Left lobe of liver (tissue), 2 donors: ENCODE measurements at regions not wholly inside any gene's neighbourhood (a gene's known extent, or its start where the extent isn't known, plus 50 kb on each side); places are given as distances from the start of the nearest gene placed in this dataset.

ENCODE experiments used
- ATAC-seq: fragments of 200-7000 bp; cut with Tn5 transposase; one replicate; pipeline ENCODE4 v1.9.1; 2020; ENCODE audit warnings: mild to moderate bottlenecking, moderate library complexity
- DNase-seq: peaks from one replicate; pipeline ENCODE4 v3.0.0-alpha.2; 2020; ENCODE audit warnings: low spot score
- donor health status: DM: no; HTN: no; CAD: no; lungs with moderate emphysema.
- donor health status: DM: no; HTN: yes; CAD: no.

DNA sequence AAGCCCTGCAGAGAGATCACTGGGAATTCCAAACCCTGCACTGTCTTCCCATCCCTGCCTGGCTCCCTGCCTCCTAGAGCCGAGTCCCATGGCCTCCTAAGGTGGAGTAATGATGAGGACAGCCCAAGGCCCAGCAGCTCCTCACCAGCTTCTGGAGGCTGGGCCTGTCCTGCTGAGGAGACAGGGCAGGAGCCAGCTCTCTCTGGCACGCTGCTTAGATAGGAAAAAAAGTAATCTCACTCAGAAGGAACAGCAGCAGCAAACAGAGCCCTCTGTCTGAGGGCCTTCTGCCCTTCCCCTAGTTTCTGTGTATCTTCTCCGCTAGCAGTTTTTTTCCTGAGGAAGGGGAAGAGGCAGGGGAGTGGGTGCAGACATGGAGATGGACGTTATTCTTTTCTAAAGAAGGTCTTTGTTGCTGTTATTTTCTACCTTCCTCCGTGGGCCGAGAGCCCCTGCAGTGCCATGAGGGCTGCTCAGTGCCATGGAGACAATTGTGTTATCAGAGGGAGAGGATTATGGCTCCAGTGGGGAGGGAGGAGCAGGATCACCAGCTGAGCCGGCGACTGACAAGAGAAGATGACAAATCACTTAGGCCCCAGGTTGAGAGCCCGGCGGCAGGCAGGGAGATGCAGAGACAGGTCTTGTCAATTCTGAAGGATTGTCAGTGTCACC is 315.3 kb downstream of the BUD13 start:
- DNase-seq (no peak), ATAC-seq (no peak)

DNA sequence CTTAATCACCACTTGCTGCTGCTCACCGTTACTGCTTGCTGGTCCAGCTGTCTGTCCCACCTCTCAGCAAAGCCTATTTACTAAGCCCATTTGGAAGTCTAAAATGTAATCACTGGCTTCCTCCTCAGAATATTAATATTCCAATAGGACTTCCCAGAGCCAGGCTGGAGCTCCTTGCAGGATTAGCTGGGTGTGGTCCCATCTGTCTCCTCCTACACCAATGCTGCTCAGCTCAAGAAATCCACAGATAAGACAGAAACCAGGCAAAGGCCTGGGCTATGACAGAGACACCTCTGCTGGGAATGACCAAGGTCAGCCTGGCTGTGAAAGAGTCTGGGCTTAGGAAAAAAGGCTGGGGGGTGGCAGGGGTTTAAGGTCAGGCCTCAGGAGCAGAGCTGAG is 317.8 kb downstream of the BUD13 start:
- ATAC-seq (no peak), DNase-seq (no peak)

DNA sequence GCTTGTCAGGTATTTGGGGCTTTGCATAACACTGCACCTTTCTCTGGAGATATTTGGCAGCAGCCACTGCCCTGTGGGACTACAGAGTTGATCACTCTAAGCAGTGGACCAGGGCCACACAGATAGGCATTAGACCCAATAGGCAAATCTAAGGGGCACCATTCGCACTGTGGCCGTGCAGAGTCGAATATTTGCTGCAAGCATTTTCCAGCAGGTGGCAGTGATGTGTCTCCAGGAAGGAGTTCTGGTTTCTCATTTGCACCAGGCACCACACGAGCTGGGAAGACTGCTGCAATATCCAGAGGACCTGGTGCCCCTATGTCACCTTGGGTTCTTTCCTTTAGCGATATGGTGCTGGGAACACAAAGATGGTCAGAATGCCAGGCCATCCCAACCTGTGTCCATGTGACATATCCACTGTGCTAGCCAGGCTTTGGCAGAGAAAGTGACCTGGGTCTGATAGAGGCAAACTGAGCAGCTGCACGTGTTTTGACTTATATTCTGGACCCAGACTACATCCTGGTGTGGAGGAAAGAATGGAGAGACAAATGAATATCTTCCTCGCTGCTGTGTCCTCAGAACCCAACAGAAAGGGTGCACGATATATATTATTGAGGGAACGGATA is 318.7 kb downstream of the BUD13 start:
- ATAC-seq (peak; percentile 94), DNase-seq (peak; percentile 55)

DNA sequence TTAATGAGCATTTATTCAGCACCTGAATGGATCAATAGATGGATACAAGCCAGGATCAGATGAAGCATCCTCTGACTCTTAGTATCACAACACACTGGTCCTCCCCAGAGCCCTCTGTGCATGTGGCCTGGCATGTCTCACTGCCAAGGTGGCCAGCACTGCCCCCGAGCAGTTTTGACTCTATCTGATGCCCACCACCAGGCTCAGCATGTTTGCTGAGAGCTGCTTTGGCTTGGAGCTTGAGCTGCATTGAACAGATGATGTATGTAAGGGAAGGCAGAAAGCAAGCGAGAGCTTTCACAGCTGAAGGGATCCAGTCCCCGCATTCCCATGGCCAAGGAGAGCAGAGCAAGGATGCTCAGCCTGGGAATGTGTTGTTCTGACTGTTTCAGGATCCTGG is 320.3 kb downstream of the BUD13 start:
- ATAC-seq (no peak), DNase-seq (no peak)

DNA sequence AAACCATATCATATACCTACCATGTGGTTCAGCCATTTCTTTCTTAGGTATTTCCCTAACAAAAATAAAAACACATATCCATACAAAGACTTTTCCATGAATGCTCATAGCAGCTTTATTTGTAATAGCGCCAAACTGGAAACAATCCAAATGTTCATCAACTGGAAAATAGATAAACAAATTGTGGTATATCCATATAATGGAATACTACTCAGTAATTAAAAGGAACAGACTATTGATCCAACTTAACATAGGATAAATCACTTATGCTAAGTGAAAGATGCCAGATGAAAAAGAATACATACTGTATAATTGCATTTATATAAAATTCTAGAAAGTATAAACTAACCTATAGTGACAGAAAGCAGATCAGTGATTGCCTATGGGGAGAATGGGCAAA is 323.3 kb downstream of the BUD13 start:
- ATAC-seq (no peak), DNase-seq (no peak)

DNA sequence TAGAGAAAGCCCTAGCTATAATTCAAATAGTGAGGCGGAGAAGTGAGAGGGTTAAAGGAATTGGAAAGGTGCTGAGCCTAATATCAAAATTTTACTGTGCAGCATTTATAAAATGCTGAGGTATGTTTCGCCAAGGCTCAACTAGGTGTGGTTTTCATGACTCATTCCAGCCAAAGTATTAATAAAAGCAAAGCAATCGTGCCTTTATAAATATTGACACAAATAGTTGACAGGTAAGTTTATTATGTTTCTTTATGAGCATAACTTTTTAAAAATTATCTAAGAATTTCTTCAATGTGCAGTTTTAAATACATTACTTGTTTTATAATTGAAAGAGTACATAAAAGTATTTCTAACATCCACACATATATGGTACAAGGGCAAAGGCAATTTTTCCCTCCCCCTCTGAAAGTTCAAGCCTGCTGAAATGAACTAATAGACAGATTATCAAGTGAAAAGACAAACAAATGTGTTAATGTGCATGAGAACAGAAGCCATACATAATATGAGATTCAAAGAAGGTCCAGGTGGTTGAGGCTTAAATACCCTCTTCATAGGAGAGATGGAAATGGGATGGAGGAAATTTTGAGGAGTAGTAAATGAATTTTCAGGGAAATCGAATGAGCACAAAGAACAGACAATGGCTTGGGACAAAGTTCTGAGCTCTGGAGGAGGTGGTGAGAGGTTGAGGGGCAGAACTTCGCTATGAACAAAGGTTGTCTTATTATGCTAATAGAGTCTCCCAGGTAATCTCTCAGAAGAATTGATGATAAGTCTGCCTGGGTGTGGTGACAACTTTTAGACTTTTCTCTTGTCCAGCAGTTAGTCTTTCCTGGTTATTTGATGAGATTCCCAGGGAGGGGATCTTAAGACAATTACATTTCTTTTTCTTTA is 326.5 kb downstream of the BUD13 start:
- no peak for ATAC-seq
- no peak for DNase-seq

DNA sequence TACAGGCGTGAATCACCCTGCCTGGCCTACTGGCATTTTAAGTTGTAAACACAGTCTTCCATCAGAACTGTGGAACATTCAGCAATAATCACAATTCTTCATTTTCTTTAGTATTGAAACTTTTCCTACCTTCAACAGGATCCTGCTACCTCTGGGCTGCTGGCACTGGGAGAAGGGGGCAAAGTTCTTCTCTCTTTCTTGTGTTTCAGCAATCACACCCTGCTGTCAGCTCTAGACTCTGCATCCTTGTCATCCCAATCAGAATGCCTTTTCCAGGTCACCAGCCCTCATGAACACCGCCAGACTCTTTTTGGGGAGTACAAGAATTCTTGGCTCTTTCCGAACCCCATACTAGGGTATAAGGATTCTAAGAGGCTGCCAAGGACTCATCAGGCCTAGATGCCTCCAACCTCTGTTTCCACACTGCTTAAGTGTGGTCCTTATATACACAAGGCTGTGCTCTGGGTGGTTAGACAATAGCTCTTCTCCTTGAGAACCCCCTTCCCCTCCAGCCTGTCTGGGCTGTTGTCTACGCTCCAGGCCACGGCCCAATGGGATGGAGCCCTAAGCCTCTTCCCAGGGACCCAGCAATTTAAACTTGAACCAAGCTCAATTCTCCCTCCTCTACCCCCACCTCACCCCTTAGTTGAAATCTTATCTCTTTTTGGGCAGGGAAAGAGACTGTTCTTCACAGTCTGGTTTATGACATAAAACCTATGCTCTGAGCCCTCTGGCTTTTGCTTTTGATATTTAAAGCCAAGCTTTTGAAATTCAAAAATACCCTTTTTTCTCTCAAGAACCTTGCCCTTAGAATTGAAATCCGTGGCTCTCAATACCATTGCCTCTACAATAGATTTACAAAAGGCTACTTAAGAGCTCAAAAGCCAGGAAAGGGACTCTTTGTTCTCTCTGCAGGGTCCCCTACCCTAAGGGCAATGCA is 327.4 kb downstream of the BUD13 start:
- ATAC-seq (peak; percentile 54), DNase-seq (no peak)

DNA sequence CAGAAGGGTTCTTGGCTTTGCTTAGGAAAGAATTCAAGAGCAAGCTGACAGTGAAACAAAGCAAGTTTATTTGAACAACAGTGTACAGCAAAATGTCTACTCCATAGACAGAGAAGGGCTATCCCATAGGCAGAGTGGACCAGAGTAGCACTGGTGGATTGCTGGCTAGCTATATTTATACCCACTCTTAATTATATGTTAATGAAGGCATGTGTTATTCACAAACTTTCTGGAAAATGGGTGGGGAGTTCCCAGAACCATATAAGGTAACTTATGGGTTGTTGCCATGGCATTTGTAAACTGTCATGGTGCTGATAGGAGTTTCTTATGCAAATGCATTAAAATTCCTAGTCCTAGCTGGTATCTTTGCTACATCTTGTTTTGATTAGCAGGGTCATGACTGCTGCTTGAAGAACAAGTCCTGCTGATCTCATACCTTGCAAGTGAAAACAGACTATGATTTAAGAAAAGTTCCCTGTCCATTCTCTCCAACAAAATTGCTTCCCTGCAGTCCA is 330.5 kb downstream of the BUD13 start:
- no peak for DNase-seq
- no peak for ATAC-seq

DNA sequence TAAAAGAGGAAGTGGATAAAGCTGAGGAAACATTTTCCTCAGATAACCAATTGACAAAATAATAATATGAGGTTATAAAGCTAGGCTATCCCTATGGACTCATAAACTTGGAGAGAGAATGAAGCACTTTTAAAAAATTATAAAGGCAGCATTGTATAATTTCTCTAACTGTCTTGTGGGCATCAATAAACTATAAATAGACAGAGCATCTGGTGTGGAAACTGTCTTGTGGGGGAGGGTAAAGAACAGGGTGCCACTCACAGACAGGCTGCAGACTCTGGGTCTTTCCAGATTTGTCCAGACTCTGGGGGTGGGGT is 333.5 kb downstream of the BUD13 start:
- ATAC-seq (no peak), DNase-seq (no peak)

DNA sequence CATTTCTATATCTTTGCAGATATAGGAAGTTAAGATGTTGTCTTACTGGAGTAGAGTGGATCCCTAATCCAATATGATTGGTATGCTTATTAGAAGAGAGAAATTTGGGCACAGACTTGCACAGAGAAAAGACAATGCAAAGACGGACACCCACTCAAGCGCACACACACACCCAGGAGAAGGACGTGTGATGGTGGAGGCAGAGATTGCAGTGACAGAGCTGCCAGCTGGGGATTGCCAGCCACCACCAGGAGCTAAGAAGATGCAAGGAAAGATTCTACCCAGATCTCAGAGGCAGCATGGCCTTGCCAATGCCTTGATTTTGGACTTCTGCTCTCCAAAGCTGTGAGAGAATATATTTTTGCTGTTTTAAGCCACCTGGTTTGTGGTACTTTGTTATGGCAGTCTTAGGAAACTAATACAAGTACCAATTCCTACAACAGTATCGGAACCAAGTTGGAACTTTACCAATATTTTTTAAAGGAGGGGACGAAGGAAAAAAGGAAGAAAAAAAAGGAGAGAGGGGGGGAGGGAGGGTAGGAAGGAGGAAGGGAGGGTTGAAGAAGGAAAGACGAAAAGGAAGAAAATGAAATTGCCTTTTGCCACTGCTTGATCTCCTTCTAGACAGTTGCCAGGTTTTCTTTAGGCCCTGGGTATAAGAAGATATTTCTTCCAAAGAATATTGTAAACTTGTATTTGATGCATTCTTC is 334.0 kb downstream of the BUD13 start:
- no peak for DNase-seq
- ATAC-seq, result no peak

DNA sequence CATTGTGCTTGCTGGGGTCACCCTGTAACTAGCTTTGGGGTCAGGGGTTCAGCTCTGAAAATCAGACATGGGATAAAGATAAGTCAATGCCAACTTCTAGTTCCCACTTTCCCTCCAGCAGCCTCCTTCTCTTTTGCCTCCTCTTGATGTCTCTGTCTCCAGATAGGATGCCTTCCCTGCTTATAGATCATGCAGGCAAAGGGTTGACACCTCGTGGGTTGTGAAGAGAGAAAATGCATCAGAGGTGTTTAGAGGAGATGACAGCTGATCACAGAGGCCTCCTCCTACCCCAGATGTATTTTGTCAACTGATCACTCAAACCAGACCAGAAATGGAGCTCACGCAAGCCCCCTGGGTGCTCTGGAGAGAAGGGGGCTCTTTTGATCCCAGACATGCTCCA is 337.8 kb downstream of the BUD13 start:
- ATAC-seq, result no peak
- DNase-seq, result no peak

DNA sequence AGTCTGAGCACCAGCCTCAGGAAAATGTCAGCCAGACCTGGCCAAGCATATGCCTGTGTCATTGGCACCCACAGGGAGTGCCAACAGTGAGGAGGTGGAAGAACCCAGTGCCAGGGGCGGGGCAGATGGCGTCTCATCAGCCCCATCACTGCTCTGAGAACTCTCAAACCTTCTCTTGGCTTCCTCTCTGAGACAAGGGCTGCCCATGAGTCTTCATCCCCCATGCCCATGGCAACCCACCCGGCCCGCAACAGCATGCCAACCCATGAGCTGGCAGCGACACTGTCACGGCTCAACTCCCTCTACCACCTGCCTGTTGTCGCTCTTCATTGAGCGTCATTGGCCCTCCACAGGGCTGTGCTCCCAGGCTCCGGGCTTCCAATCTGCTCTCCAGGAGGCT is 340.5 kb downstream of the BUD13 start:
- no peak for ATAC-seq
- DNase-seq, result no peak

DNA sequence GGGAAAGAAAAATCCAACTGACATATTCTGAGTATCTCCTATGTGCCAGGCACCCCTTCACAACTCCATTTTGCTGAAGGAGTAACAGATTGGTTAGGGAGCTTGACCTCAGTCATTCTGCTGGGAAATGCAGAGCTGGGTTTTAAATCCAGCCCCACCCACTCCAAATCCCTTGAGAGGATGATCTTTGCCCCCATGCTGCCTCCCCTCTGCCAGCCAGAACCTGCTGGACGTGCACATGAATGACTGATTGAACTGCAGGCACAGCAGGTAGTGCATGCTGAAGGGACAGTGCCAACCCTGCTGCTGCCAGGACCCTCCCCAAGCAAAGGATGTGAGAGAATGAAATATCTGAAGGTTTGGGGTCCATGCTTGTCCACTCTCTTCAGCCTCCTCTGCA is 340.9 kb downstream of the BUD13 start:
- no peak for ATAC-seq

DNA sequence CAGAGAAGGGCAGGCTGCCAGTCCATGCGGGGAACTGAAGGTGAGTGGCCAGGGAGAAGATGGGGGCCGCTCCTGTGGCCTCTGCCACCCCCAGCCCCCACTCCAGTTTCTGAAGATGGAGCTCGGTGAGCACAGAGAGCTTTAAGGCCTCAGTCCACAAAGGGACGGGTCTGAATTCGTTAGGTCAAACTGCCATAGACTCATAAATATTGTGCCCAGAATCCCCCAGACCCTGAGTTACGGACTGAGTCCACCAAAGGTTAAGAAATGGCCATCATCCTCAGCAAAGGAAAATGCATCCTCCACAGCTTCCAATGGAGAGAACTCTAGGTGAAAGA is 344.2 kb downstream of the BUD13 start:
- ATAC-seq (no peak), DNase-seq (no peak)

More for the DNA sequence above, 340.9 kb downstream of the BUD13 start:
- DNase-seq, result no peak

DNA sequence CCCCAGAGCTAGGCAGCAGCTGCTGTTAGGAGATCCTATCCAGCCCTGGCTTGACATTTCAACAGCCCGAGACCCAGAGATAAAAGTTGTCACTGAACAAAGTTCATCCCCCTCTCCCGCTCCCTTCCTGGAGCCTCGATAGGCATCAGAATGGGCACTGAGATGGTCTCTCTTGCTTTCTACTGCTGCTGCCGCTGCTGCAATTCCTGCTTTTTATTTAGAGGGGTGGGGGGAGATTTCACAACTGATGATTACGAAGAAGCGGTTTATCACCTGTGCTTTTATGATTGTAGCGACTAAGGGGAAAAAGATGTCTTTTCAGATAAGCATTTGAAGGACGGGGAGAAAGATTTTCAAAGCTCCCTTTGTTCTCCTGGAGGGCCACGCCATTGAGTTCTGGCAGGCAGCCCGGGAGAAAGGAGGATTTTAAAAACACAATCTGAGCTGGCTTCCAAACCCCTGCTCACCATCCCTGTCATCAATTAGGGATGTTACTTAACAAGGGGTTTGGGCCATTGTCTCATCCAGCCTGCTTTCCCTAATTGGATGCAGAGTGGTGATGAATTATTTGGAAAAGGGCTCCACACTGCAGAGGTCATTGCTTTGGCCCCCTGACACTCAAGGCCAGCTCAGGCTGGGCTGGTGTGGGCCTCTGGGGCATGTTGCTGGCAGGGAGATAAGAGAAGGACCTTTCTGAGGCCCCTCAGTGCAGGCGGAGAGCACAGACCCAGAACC is 344.7 kb downstream of the BUD13 start:
- DNase-seq (no peak), ATAC-seq (peak; percentile 75)

DNA sequence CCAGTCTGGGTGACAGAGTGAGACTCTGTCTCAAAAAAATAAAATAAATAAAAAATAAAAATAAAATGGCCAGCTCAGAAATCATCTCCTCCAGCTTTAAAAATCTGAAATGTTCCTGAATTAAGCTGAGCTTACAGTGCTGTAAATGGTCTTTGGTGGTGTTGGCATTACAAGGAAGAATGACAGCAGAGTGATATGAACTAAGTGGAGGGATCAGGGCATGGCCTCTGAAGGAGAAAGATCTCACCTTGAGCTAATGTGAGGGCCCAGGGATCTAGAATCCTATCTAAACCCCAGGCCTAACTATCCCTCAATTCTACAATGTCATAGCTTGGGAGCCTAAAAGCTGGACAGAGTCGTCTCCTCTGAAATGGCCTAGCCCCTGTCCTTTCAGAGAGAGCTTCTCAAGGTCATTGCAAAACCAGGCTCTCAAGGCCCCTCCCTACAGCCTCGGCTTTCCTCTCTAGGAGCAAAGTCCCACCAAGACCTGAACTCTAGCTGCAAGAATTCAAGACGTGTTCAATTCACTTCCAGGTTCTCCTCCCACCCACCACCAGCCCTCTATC is 345.4 kb downstream of the BUD13 start:
- DNase-seq, result no peak
- ATAC-seq, result no peak

DNA sequence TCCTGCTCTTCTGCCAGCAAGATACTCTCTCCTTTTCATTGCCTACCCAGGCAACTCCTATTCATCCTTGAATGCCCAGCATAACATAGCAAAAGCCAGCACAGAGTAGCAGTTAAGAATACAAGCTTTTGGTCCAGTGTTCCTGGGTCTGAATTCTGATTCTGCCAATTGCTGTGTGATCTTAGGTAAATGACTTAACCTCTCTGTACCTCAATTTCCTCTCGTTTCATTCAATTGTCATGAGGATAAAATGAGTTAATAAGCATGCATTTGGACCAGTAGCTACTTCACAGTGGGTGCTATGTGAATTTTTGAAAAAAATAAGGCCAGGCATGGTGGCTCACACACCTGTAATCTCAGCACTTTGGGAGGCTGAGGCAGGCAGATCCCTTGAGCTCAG is 346.0 kb downstream of the BUD13 start:
- DNase-seq (no peak), ATAC-seq (no peak)

DNA sequence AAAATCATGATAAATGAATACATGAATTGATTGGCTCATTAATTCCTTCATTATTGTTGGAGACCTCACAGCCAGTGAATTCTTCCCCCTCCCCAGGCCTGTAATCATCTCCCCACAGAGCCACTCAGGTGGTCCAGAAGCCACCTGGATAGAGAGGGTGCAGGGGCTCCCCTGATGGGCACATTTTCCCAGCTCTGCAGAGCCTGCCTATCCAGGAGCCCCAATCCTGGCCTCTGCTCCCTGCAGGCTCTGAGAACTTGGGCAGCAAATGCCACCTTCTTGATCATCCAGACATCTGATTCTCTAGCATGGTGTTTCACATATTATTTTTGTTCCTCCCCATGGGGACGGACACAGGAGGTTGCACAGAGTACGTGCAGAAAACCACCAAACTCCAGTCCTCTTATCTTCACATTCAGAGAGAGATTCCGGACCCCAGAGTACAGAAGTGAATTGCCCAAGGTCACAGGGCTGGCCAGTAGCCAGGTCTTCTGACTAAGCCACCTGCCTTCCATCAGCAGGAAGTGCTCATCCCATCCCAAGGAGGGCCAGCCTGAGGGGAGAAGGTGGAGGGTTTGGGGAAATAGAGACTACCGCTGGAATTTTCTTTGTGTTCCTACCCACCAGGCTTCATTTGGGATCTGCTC is 348.0 kb downstream of the BUD13 start:
- DNase-seq, result no peak
- ATAC-seq, result no peak
